Neural cell (in vitro differentiated cells): ENCODE measurements at regions not wholly inside any gene's neighbourhood (a gene's known extent, or its start where the extent isn't known, plus 50 kb on each side); places are given as distances from the start of the nearest gene placed in this dataset.
"Not testable (repeated sequence)": the region's sequence is repeated elsewhere in the genome, so short reads cannot be mapped to it uniquely, and the experiment has no call there.

Source experiments
- H2AFZ ChIP-seq: fragments of 200-600, 300-800 bp; sonication (generic), shearing (Covaris generic); 2 replicates; pipeline ENCODE4 v1.6.0; 2014; ENCODE audit warnings: low read depth, mild to moderate bottlenecking, antibody characterized with exemption, low read length, moderate library complexity
- H3F3A ChIP-seq: fragments of 200-600 bp; shearing (Covaris generic); 2 replicates; pipeline ENCODE4 v1.6.1; 2016; ENCODE audit warnings: mild to moderate bottlenecking, moderate library complexity, mixed read lengths, antibody characterized with exemption, low read length; ENCODE audit not compliant: insufficient read depth, poor library complexity, severe bottlenecking
- H3K27ac ChIP-seq: fragments of 200-600, 300-800 bp; sonication (generic), shearing (Covaris generic); 2 replicates; pipeline ENCODE4 v1.5.1; 2014; ENCODE audit warnings: mild to moderate bottlenecking, low read length, moderate library complexity
- H3K27me3 ChIP-seq: fragments of 300-800, 200-600 bp; sonication (generic), shearing (Covaris generic); 2 replicates; pipeline ENCODE4 v1.6.0; 2014; ENCODE audit warnings: mild to moderate bottlenecking, low read depth, low read length, moderate library complexity; ENCODE audit not compliant: insufficient read depth
- H3K36me3 ChIP-seq: fragments of 300-800, 200-600 bp; sonication (generic), shearing (Covaris generic); 2 replicates; pipeline ENCODE4 v1.5.1; 2014; ENCODE audit warnings: mild to moderate bottlenecking, antibody characterized with exemption, low read length, moderate library complexity; ENCODE audit not compliant: insufficient read depth
- H3K4me2 ChIP-seq: fragments of 300-800, 200-600 bp; sonication (generic), shearing (Covaris generic); 2 replicates; pipeline ENCODE4 v1.6.0; 2014; ENCODE audit warnings: mild to moderate bottlenecking, low read length
- H3K4me3 ChIP-seq: fragments of 300-800, 200-600 bp; sonication (generic), shearing (Covaris generic); 2 replicates; pipeline ENCODE4 v1.5.1; 2014; ENCODE audit warnings: mild to moderate bottlenecking, low read length, moderate library complexity
- H3K79me2 ChIP-seq: fragments of 200-600 bp; shearing (Covaris generic); replicated peaks from 2 replicates; pipeline ENCODE4 v1.6.0; 2014; ENCODE audit warnings: mild to moderate bottlenecking, low read length, moderate library complexity; ENCODE audit not compliant: insufficient read depth
- H3K9ac ChIP-seq: fragments of 300-800, 200-600 bp; sonication (generic), shearing (Covaris generic); 2 replicates; pipeline ENCODE4 v1.6.1; 2016; ENCODE audit warnings: mild to moderate bottlenecking, low read length, mixed read lengths
- H3K9me2 ChIP-seq: fragments of 200-600 bp; shearing (Covaris generic); 2 replicates; pipeline ENCODE4 v1.6.1; 2016; ENCODE audit warnings: mild to moderate bottlenecking, low read length, mixed read lengths; ENCODE audit not compliant: insufficient read depth
- H3K9me3 ChIP-seq: fragments of 200-600, 300-800 bp; sonication (generic), shearing (Covaris generic); 2 replicates; pipeline ENCODE4 v1.6.1; 2016; ENCODE audit warnings: mild to moderate bottlenecking, mixed run types, low read length, moderate library complexity, mixed read lengths
- H4K20me1 ChIP-seq: fragments of 200-600 bp; shearing (Covaris generic); 2 replicates; pipeline ENCODE4 v1.6.1; 2016; ENCODE audit warnings: mild to moderate bottlenecking, mixed run types; ENCODE audit not compliant: insufficient read depth
- CTCF ChIP-seq: fragments of 450-650 bp; IDR thresholded peaks from 2 replicates; pipeline ENCODE4 v1.5.1; 2014; ENCODE audit warnings: antibody characterized with exemption, mild to moderate bottlenecking, moderate library complexity; ENCODE audit not compliant: poor library complexity, severe bottlenecking
- EP300 ChIP-seq: fragments of 450-650 bp; conservative IDR thresholded peaks from 2 replicates; pipeline ENCODE4 v1.6.1; 2014; ENCODE audit warnings: antibody characterized with exemption, mild to moderate bottlenecking, moderate library complexity; ENCODE audit not compliant: poor library complexity, severe bottlenecking
- EZH2 ChIP-seq: fragments of 200-600, 300-800 bp; shearing (Covaris generic), sonication (generic); IDR thresholded peaks from 2 replicates; pipeline ENCODE4 v1.6.1; 2014; ENCODE audit warnings: antibody characterized with exemption, low read length, borderline replicate concordance, mild to moderate bottlenecking; ENCODE audit not compliant: insufficient read depth, poor library complexity, severe bottlenecking
- MXI1 ChIP-seq: fragments of 450-650 bp; conservative IDR thresholded peaks from 2 replicates; pipeline ENCODE4 v1.6.1; 2014; ENCODE audit warnings: antibody characterized with exemption, mild to moderate bottlenecking; ENCODE audit not compliant: poor library complexity, severe bottlenecking
- POLR2AphosphoS5 ChIP-seq: IDR thresholded peaks from 2 replicates; pipeline ENCODE4 v1.6.1; 2012
- REST ChIP-seq: IDR thresholded peaks from 2 replicates; pipeline ENCODE4 v1.6.1; 2012; ENCODE audit warnings: borderline replicate concordance
- SMC3 ChIP-seq: fragments of 450-650 bp; conservative IDR thresholded peaks from 2 replicates; pipeline ENCODE4 v1.6.1; 2014; ENCODE audit warnings: antibody characterized with exemption, mild to moderate bottlenecking, moderate library complexity; ENCODE audit not compliant: poor library complexity

GRCh38 chr7:142645777-142646176, 103.5 kb upstream of the PRSS1 start:
- Histone ChIP-seq H3K79me2 (no peaks in the 10 kb centered on the region), H3K27me3 (no peaks in the 10 kb centered on the region), H3K36me3 (no peaks in the 10 kb centered on the region), H3K9me2 (no peaks in the 10 kb centered on the region), H2AFZ (no peak overlapping the region), H4K20me1 (no peaks in the 10 kb centered on the region), H3K27ac (no peak overlapping the region), H3K4me3 (no peak overlapping the region), H3K4me2 (no peak overlapping the region), H3K9ac (no peak overlapping the region), H3K9me3 (no peaks in the 10 kb centered on the region), H3F3A (no peaks in the 10 kb centered on the region)
- no peak for TF ChIP-seq CTCF
- no peak for TF ChIP-seq EZH2
- TF ChIP-seq REST, result no peak
- no peak for TF ChIP-seq EP300
- no peak for TF ChIP-seq POLR2AphosphoS5

GRCh38 chr7:142642316-142642715, 107.0 kb upstream of the PRSS1 start:
- Histone ChIP-seq H3K9me2 (no peaks in the 10 kb centered on the region), H3K4me3 (no peak overlapping the region), H3K27ac (no peak overlapping the region), H4K20me1 (no peaks in the 10 kb centered on the region), H3K36me3 (no peaks in the 10 kb centered on the region), H3K9ac (no peak overlapping the region), H3K4me2 (no peak overlapping the region), H3K79me2 (no peaks in the 10 kb centered on the region), H3K9me3 (no peaks in the 10 kb centered on the region), H3F3A (no peaks in the 10 kb centered on the region), H3K27me3 (no peaks in the 10 kb centered on the region), H2AFZ (no peak overlapping the region)
- TF ChIP-seq SMC3 (no peak), CTCF (no peak), REST (no peak), POLR2AphosphoS5 (no peak), EP300 (no peak), MXI1 (no peak)

GRCh38 chr7:142641252-142641651, 108.0 kb upstream of the PRSS1 start:
- H3K4me3 ChIP-seq, H3K9me2 ChIP-seq, H3K27ac ChIP-seq, H3K9me3 ChIP-seq, H3K4me2 ChIP-seq, H4K20me1 ChIP-seq, H3K9ac ChIP-seq, H3F3A ChIP-seq, H2AFZ ChIP-seq, H3K27me3 ChIP-seq, H3K36me3 ChIP-seq, H3K79me2 ChIP-seq: not testable (repeated sequence)
